ENCODE measurements at regions not wholly inside any gene's neighbourhood (a gene's known extent, or its start where the extent isn't known, plus 50 kb on each side); places are given as distances from the start of the nearest gene placed in this dataset.
"Not testable (repeated sequence)": the region's sequence is repeated elsewhere in the genome, so short reads cannot be mapped to it uniquely, and the experiment has no call there.

DNA sequence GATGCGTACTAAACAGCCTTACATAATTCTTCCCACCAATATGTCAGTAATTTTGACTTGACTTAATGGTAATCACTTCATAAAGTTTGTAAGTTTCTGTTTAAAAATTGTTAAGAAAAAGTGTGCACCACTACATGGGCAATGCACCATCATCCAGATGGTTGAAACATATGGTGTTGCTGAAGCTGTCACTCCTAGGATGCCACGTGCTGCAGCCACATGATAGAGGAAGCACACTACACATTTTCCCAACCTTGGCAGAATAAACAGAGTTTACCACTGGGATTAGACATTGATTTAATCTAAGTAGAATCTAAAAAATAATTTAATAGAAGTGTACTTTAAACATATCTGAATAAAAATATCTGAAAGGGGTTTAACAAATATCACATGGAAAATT, 1209.9 kb downstream of the NSUN3 start:
- DNase-seq (ENCODE audit: low read depth), result no peak

DNA sequence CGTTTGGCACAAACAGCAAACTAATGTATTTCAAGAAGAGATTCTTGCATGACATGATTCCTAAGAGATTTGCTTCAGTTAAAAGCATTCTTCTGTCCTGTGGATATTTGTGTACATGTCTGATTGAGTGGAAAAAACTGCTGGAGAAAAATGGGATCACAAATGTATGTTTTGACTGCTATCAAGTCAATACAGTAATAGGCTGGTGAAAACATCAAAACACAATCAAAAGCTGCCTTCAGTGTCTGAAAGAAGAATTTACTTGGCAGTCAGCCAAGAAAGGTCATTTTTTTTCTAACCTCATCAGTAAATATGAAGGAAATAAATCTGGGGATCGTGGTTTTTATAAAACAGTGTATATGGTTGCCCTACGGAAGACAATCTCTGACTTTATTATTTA, 1214.8 kb downstream of the NSUN3 start:
- no peak for DNase-seq (ENCODE audit: low read depth)

DNA sequence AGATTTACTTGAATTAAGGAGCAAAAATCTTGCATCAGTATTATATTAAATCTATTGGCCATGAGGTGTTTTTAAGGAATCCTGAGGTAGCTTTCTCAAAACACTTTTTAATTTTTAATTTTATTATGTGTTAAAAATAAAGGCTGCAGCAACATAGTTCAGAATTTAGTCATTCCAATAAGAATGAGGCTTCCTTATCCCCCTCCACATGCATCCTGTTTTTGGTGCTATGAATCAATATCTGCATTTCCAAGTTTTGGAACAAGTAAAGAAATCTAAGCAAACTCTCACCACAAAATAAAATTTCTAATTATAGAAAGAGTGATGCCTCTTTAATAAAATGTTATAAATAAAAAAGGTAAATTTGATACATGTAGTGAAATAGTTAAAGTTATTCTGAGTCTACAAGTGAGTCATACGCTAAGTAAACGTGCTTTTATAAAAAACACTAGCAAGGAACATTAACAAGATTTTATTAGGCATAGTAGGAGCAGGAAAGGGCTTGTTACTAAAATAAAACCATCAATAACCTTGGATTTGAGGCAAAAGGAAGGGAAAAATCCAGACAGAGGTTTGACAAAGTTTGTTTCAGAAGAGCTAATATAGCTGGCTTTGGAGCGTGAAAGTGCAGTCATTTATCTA, 1218.0 kb downstream of the NSUN3 start:
- DNase-seq (ENCODE audit: low read depth), result no peak

DNA sequence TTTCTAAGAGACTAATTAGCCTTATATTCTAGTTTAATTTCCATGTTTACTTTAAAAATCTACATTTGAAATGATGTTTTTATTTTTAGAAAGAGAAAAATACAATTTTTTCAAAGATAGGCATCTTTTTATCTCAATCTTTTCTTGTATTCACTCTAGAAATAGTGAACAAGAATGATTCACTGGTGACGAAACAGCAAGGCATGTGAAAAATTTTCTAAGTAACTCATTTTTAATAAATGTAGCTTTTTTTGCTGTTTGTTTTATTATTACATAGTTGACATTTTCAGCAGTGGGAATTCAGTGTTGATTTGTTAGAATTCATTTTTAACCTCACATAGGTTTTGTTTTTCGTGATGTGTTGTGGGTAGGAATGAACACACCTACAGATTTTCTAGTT, 1226.4 kb downstream of the NSUN3 start:
- no peak for DNase-seq (ENCODE audit: low read depth)

DNA sequence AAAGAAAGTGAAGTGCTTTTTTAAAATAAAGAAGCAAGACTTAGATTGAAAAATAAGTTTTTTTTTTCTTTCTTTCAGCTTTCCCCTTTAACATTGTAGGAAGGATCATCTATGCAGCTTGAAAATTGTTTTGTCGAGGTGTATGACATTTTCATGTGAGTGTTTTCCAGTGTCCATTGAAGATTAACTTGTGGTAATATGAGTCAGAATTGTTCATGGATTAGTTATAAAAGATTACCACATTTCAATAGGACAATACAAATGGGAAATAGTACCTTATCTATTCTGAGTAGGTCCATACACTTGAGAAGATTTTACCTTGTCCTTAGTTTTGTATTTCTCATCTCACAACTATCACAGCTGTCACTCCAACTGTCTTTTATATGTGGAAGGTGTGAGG, 1234.7 kb downstream of the NSUN3 start:
- DNase-seq (ENCODE audit: low read depth), result no peak

DNA sequence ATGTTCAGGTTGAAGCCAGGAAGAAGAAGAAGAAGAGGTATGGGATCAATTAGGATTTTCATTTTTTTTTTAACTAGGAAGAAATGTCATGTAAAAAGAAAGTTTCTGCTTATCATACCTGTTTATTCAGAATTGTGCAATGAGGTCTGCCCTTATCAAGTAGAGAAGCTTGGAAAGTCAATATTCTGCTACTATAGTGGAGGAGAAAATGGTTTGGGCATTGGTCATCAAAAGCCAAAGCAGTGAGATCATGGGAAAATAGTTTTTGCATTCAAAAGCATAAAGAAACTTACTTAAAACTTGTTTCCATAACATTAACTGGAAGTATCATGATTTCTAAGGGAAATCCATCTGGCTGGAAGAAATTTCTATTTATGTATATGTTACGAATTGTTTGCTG, 1239.2 kb downstream of the NSUN3 start:
- no peak for DNase-seq (ENCODE audit: low read depth)

DNA sequence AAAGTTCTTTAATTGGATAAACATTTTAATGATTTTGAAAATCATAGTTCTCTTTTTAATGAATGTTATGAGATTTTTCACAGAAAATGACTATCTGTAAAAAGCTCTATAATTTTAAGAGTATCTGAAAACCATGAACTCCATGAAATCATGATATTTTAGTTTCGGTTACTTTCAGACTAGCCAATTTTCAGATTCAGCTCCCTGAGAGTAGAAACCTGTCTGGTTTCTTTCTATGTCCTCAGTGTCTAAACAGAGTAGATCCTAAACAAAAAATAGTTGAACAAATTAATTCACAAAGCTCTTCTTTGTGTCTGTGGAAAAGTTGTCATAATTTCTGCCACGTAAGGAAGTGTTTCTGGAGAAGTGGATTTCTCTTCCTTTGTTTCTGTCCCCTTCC, 1247.7 kb downstream of the NSUN3 start:
- no peak for DNase-seq (ENCODE audit: low read depth)

DNA sequence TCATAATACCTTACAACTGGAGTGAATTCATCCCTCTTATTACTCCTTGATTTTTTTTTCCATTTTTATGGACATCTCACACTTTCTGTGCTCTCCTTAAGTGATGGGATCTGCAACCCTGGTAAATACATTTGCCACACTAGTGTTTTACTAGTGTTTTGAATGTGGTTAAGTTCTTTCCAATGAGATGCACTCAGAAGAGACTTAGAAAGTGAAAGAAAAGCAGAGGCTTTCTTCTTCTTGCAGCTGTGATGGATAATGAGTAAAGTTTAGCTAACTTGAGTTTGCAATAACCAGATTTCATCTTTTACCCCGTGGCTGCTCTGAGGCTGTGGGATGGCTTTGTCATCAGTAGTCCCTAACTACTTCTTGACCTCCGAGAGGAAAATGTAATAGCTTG, 1248.4 kb downstream of the NSUN3 start:
- no peak for DNase-seq (ENCODE audit: low read depth)

DNA sequence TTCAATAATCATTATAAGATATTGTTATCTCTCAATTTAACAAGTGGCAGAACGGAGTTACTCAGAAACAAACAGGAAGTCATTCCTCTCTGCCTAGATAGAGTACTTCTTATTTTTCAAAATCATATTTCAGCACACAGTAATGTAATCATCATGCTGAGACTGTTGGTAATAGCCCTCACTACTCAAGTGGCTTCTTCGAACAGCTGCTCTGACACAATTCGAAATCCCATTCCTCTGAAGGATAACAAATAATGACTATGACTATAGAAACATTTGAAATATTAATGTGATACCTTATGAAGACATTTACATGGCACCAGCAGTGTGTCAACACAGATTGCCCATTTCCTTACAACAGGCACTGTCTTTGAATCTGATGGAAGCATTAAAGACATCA, 1249.8 kb downstream of the NSUN3 start:
- no peak for DNase-seq (ENCODE audit: low read depth)

DNA sequence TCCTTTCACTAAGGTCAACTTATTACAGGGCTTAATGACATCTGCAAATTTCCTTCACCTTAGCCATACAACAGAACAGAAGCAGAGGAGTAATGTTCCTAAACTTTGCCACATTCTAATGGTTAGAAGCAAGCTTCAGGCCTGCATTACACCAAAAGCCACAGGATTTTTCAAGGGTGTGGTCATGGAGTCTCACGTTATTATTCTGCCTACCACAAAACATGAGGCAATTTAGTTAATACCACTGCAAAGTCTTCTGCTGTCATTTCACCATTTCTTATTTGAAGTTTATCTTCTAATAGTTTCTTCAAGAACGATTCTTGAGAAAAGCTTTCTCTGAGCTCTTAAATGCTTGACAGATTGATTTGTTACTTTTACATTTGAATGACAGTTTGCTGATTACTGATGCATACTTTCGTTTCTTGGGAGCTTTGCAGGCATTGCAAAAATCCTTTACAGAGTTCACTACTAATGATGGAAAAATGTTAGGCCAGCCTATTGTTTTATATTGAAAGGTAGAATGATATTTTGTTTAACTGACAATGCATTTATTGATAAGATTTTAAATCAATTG, 1257.1 kb downstream of the NSUN3 start:
- no peak for DNase-seq (ENCODE audit: low read depth)

DNA sequence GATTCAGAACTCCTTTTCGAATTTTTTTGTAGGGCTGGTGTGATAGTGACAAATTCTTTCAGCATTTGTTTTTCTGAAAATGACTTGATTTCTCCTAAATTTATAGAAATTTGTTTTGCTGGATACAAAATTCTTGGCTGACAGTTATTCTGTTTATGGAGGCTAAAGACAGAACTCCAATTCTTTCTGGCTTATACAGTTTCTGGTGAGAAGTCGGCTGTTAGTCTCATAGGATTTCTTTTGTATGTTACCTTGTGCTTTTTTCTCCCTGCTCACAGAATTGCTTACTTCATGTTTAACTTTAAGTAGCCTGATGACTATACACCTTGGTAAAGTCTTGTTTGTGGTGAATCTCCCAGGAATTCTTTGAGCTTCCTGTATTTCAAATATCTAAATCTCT, 1264.6 kb downstream of the NSUN3 start:
- no peak for DNase-seq (ENCODE audit: low read depth)

DNA sequence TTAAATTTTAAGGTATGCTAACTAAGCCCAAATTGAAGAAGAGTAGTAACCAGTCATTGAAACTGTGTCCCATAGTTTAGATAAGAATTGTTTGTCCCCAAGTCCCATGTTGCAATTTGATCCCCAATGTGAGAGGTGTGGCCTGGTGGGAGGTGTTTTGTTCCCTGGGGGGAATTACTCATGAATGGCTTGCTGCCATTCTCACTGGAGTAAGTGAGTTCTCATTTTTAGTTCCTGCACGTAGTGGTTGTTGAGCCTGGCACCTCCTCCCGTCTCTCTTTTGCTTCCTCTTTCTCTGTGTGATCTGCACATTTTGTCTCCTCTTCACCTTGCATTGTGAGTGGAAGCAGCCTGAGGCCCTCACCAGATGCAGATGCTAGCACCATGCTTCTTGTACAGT, 1271.0 kb downstream of the NSUN3 start:
- DNase-seq (ENCODE audit: low read depth), result no peak

DNA sequence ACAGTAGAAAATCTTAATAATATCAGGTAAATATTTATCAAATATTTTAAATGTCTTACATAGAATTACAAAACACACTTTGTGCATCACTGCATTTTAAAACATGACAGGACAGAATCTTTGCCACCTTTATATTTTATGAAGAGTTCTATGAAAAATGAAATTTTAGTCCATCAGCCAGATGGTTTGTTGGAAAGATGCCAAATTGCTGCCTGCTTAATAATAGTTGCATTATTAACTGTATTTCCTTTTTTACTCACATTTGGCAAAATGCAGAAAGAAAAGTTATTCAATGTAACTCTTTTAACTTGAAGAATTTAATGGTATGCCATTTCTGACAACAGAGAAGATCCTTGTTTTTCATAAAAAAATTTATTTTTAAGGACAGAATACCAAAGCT, 1271.6 kb downstream of the NSUN3 start:
- DNase-seq (ENCODE audit: low read depth), result no peak

DNA sequence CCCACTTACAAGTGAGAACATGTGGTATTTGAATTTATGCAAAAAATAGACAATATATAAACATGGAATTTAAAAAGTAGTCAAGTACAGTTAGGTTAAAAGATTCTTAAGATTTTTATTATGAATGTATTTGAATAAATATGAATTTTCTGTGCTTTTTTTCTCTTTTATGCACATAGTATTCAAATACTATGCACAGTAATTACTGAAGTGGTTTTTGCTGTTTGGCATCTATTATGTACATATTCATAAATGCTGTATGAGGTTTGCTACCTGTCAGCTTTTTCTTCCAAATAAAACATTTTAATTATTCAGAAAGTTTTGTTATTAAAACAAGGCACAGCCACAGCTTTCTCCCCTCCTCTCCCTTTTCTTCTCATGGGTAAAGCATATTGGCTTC, 1272.7 kb downstream of the NSUN3 start:
- DNase-seq (ENCODE audit: low read depth), result no peak

DNA sequence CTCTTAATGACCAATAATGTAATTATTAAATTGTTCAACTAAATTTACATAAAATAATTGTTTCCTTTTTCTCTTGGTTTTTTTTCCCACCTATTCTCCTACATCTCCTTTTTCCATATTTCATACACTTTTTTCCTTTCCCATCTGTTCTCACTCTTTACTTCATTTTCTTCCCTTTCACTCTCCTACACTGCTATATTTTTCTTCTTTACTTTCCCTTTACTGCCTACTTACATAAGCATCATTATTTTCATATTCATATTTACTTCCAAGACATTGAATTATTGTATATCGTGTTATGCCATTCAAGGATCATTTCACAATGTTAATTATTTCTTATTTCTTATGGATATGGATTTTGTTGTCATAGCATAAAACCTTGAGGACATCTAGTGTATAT, 1275.6 kb downstream of the NSUN3 start:
- DNase-seq (ENCODE audit: low read depth), result no peak

DNA sequence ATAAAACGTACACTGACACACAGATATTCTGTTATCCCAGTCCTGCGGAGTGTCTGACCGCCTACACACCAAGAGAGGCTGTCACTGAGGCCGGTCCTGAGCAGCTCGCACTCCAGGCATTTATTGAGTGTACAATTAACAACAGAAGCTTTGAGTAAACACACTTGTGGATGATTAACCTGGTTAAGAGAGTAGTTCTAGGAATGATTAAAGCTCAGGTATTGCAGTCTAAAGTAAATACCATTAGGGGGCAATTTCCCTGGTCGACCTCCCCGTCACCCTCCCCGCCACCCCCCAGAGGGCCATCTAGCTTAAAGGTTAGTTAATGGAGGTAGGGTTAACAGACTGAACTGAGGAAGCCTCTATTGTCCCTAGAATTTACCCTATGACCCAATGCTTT, 1278.5 kb downstream of the NSUN3 start:
- DNase-seq (ENCODE audit: low read depth), result no peak

DNA sequence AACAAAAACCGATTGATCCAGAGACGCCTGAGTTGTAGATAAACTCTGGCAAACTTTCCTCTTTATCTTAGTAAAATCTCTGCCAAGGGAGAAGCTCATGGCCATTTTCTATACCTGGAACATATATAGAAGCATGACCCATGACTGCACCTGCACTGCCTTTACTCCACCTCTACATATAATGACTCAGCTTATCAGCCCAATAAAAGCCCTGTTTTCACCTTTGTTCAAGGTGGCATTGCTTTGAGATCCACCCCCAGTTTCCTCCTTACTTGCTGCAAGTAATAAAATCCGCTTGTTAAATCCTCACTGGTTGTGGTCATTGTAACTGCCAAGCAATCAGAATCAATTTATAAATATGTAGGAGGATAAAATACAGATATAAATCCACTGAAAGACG, 1280.4 kb downstream of the NSUN3 start:
- DNase-seq (ENCODE audit: low read depth), result no peak

DNA sequence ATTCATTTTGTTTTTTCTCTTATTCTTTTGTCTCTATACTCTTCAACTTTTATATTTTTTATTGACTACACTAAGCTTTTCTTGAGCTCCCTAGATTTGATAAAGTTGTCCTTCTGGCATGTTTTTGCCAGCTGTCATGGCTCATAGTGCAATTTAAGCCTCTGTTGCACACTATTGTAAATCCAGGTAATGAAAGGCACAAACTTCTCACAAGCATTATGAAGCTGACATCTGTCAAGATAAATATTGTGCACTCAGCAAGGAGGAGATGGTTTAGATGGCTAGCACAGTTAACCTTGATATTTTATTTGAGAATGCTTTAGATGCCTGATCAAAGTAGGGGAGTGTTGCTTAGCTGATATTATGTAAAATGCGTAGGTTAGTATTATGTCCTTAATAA, 1280.9 kb downstream of the NSUN3 start:
- DNase-seq (ENCODE audit: low read depth), result no peak

DNA sequence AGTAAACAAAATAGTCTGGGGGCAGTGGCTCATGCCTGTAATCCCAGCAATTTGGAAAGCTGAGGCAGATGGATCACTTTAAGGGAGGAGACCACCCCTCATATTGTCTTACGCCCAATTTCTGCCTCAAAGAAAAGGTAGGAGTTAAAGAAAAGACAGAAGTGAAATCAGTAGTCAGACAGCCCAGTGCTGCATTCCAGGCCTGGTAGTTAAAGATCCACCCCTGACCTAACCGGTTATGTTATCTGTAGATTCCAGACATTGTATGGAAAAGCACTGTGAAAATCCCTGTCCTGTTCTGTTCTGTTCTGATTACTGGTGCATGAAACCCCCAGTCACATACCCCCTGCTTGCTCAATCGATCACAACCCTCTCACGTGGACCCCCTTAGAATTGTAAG, 1285.1 kb downstream of the NSUN3 start:
- not testable (repeated sequence) for DNase-seq (ENCODE audit: low read depth)

DNA sequence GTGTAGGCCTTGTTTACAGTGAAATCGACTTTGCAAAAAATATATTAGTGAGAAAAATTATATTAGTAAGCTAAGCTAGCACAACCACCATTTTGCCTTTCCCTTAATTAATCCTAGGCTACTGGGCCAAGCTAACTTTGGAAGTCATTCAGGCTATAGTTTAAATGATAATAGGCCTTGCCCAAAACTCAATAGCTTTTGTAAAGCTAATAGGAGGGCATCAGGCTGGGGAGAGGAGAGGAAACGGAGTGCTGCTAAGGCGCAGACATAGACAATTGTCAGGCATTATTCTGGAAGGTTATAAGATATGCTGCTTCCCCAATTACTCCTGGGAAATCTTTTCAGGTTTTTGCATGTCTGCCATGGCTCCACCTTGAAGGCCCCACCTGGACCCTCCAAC, 1286.0 kb downstream of the NSUN3 start:
- DNase-seq (ENCODE audit: low read depth), result no peak

DNA sequence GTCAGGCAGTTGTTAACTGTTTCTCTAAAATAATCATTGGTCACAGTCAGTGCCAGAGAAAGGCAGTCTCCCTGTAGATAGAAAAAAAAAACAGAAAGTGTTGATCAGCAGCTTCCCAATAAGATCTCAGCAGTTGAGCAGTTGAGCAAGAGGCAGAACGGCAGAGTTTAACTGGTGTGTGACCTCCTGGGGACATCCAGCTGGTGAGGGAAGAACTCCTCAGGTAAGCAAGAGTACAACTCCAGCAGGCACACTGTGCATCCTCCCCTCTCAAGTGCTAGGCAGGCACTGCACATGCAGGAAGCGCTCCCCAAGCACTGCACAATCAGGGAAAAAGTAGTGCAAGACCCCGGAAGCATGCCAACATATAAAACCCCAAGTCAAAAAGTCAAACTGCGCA, 1287.2 kb downstream of the NSUN3 start:
- DNase-seq (ENCODE audit: low read depth), result no peak

DNA sequence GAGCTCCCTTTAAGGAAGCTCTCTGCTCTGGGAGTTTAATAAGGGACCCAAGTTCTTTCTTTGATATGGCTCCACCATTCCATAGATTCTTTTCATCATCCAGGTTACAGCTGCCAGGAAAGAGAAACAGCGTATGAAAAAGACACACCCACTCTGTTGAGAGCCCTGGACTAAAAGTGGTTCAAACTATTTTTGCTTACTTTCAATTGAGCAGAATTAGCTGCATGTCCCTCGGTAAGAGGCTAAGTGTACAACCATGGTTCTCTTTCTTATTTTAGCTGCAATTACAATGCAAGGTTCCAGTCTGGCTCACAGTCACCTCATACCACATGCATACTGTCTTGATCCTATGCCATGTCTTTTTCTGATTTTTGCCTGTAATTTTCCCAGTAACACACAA, 1288.3 kb downstream of the NSUN3 start:
- DNase-seq (ENCODE audit: low read depth), result no peak

DNA sequence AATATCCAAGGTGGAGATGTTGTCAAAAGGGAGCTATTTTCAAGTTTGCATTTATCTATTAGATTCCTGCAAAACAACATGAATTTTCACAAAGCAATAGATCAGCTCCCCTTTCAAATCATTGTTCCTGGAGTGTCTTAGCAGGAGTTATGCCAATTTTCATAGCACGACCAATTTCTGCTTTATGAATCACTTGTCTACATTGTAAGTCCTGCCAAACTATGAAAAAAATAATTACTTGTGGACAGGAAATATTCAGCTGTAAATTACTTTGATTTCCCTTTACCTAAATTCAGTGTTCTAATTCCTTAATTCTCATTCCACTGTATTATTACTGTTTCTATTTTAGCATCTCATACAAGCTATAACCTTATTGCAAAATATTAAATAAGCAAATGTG, 1289.6 kb downstream of the NSUN3 start:
- DNase-seq (ENCODE audit: low read depth), result no peak

DNA sequence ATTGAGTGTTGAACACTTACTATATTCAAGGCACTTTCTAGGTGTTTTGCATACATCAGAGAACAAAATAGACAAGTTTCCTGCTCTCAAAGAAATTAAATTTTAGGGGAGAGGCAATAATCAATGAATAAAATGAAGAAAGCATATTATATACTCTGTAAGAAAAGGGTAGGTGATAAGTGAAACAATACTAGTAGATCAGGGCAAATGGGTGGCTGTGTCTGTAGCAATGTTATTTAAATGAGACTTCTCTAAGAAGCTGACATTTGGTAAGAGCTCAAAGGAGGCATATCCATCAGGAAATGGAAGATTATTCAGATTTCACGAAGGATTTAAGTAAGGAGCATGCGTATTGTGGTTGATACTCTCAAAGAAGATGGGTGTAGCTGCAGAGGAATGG, 1291.6 kb downstream of the NSUN3 start:
- no peak for DNase-seq (ENCODE audit: low read depth)

Data from stimulated activated CD8-positive, alpha-beta memory T cell treated with anti-CD3 and anti-CD28 coated beads, Interleukin-7, amount 100 ng/mL, for 24 hours (primary cell).